ENCODE measurements at regions not wholly inside any gene's neighbourhood (a gene's known extent, or its start where the extent isn't known, plus 50 kb on each side); places are given as distances from the start of the nearest gene placed in this dataset.

DNA sequence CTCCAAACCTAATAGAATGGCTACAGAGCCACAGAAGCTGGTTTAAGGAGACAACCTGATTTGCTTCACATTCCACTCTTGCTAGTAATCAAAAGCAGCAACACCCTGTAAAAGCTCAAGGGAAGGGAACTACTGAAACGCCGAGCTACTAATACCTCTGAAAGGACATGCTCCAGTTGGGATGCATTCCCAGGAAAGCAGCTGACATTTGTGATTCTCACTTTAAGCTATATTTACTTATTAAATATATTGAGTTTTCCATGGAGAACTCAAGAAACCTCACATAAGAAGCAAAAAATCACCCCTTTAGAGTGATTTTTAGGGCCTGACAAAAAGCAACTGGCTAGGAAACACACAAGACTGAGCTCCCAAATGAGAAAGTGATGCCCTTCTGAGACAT lies 1073.0 kb upstream of the FLRT2 start:
- TF ChIP-seq, protein P1, sequence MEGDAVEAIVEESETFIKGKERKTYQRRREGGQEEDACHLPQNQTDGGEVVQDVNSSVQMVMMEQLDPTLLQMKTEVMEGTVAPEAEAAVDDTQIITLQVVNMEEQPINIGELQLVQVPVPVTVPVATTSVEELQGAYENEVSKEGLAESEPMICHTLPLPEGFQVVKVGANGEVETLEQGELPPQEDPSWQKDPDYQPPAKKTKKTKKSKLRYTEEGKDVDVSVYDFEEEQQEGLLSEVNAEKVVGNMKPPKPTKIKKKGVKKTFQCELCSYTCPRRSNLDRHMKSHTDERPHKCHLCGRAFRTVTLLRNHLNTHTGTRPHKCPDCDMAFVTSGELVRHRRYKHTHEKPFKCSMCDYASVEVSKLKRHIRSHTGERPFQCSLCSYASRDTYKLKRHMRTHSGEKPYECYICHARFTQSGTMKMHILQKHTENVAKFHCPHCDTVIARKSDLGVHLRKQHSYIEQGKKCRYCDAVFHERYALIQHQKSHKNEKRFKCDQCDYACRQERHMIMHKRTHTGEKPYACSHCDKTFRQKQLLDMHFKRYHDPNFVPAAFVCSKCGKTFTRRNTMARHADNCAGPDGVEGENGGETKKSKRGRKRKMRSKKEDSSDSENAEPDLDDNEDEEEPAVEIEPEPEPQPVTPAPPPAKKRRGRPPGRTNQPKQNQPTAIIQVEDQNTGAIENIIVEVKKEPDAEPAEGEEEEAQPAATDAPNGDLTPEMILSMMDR (IDR thresholded peaks at IDR 0.05), result no peak
- no peak for TF ChIP-seq POLR2A (IDR thresholded peaks at IDR 0.05)
- TF ChIP-seq EP300 (IDR thresholded peaks at IDR 0.05), result no peak

All from sigmoid colon (tissue), 4 donors.